WI38 (cell line): ENCODE measurements at regions not wholly inside any gene's neighbourhood (a gene's known extent, or its start where the extent isn't known, plus 50 kb on each side); places are given as distances from the start of the nearest gene placed in this dataset.

Experiments
- H3K4me3 ChIP-seq: 2 replicates; pipeline ENCODE4 v1.5.1; 2011; ENCODE audit warnings: low read depth, mild to moderate bottlenecking, control low read depth, low read length
- TF ChIP-seq, protein P1 (sequence below): IDR thresholded peaks from 2 replicates; pipeline ENCODE4 v1.5.1; 2012; ENCODE audit warnings: low read depth, mild to moderate bottlenecking, control low read depth, low read length

DNA sequence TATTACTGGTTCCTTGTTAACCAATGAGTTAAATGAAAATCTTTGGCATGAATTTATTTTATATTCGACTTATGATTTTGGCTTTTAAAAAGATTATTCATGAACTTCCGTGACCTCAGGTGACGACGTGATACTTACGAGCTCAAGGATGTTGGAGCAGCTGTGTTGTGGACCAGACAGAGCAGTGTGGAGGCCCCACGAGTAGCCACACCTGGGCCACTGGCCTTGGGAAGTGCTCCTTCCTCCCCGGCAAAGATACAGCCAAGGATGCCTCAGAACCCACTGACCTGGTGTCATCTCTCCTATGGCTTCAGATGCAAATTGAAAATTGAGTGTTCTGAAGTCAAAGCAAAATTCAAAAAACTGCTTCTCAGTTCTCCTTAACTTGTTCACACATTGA is 147.5 kb upstream of the PPP2R2D start:
- H3K4me3 ChIP-seq: no peak overlapping the region
- TF ChIP-seq, protein P1, sequence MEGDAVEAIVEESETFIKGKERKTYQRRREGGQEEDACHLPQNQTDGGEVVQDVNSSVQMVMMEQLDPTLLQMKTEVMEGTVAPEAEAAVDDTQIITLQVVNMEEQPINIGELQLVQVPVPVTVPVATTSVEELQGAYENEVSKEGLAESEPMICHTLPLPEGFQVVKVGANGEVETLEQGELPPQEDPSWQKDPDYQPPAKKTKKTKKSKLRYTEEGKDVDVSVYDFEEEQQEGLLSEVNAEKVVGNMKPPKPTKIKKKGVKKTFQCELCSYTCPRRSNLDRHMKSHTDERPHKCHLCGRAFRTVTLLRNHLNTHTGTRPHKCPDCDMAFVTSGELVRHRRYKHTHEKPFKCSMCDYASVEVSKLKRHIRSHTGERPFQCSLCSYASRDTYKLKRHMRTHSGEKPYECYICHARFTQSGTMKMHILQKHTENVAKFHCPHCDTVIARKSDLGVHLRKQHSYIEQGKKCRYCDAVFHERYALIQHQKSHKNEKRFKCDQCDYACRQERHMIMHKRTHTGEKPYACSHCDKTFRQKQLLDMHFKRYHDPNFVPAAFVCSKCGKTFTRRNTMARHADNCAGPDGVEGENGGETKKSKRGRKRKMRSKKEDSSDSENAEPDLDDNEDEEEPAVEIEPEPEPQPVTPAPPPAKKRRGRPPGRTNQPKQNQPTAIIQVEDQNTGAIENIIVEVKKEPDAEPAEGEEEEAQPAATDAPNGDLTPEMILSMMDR: no peak

DNA sequence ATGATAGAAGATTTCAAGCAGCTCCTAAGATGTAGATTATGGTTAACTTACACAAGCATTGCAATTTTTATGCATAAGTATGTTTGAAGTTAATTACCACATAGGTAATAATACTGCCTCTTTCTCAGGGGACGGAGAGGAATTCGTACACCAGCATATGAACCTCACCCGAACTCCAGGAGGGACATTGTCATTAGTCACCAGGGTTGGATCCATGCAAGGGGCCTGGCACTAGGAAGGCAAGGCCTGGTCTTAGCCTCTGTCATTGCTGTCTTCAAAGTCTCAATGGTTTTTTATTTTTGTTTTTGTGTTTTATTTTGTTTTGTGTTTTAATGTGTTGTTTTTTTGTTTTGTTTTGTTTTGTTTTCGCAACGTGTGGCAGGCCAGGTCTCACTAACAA is 145.6 kb upstream of the PPP2R2D start:
- no peak overlapping the region for H3K4me3 ChIP-seq
- TF ChIP-seq, protein P1: no peak

DNA sequence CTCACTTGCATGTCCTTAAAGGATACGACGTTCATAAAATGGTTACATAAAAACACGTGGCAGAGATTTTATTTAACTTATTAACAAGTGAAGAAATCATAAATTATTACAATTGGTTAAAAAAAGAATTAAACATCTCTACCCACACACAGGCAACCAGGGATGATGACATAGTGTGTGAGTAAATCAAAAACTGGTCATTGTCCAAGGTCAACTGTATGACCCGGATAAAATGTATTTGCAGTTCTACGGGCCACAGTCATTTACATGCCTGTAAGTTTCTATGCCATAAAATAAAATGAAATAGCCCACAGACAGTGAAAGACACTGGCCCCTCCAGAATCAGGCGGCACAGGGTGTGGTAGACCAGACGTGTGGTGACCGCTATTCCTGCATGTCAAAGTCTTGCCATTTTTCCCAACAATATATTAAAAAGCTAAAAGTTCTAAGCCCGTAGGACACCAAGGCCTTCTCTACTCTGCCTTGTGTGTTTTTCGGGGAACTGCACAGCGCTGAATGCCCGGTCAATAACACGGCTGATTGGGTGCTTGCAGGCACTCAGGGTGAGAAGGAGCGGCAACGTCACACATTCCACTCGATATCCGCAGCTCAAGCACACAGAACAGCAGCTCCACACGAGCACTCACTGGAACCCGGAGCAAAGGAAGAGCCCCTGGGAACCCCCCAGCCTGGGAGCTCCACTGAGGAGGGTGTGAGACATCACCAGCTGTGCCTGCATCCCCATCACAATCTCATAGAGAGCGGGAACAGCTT is 143.3 kb upstream of the PPP2R2D start:
- TF ChIP-seq, protein P1: no peak
- H3K4me3 ChIP-seq: no peak overlapping the region

DNA sequence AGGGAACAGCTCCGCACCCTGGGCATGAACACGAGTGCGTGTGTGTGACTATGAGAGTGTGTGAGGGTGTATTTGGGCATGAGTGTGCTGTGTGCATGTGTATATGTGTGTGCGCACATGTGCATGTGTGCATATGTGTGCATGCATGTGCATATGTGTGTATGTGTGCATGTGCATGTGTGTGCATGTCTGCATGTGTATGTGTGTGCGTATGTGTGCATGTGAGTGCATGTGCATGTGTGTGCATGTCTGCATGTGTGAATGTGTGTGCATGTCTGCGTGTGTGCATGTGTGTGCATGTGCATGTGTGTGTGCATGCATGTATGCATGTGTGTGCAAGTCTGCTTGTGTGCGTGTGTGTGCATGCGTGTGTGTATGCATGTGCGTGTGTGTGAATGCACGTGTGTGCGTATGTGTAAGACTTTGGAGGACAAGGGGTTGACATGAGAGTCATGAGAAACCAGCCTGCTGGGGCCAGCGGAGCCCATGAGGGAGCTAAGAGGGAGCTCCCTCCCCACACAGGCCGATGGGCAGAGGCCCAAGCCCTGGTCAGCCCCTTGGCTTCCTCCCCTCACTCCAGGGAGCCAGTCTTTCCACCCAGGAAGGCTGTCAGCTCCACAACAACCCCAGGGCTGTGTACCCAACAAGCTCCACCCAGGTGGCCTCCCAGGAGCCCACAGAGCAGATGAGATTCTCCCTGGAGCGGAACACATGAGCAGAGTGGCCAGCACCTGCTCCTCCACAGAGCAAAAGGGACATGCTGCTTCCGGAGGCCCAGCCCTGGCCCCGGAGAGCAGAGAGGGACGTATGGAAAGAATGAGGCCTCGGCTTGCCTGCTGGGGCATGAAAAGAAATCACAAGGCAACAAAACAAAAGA is 142.5 kb upstream of the PPP2R2D start:
- TF ChIP-seq, protein P1: no peak
- no peak overlapping the region for H3K4me3 ChIP-seq

DNA sequence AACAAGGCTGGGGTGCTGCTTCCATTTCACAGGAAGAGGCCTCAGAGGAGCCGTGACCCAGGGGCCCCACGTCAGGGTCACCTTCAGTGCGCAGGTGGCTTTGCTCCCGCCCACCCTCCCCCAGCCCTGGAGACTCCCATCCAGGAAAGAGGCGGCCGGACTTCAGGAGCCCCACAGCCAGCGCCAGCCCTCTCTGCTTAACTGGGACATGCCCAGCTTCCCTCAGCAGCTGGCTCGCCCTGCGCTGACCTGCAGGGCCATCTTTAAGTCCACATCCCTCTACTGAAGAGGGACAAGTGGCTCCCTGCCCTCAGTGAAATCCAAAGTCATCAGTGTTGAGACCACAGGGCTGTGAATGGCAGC is 141.9 kb upstream of the PPP2R2D start:
- TF ChIP-seq, protein P1: no peak
- H3K4me3 ChIP-seq: no peak overlapping the region

DNA sequence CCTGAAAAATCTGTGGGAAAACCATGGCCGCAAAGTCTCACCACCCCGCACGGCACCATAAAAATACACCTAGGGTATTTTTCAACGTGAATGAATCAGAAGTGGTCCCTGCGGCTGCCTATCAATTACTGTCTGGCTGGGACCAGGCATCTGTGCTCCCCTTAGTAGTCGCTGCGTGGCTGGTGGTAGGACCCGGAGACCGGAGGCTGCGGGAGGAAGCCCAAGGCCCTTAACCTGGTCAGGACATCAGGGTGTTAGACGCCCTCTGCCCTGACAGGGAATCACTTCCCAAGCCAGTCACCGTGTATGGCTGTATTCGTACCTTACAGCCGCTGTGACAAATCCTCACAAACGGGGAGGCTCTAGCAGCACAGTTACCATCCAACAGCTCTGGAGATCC is 141.5 kb upstream of the PPP2R2D start:
- no peak overlapping the region for H3K4me3 ChIP-seq
- TF ChIP-seq, protein P1: no peak
